Iris pigment epithelial cell (primary cell): ENCODE measurements at regions not wholly inside any gene's neighbourhood (a gene's known extent, or its start where the extent isn't known, plus 50 kb on each side); places are given as distances from the start of the nearest gene placed in this dataset.
A peak's percentile ranks its signal among the peaks of the same experiment; 100 is the strongest.
"Not testable (repeated sequence)": the region's sequence is repeated elsewhere in the genome, so short reads cannot be mapped to it uniquely, and the experiment has no call there.

ENCODE experiments used
- DNase-seq: peaks from one replicate; pipeline ENCODE4 v3.0.0-alpha.2; 2011; ENCODE audit warnings: low read depth

DNA sequence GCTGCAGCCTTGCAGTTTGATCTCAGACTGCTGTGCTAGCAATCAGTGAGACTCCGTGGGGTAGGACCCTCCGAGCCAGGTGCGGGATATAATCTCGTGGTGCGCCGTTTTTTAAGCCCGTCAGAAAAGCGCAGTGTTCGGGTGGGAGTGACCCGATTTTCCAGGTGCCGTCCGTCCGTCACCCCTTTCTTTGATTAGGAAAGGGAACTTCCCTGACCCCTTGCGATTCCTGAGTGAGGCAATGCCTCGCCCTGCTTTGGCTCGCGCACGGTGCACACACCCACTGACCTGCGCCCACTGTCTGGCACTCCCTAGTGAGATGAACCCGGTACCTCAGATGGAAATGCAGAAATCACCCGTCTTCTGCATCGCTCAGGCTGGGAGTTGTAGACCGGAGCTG, 203.2 kb downstream of the SNCAIP start:
- not testable (repeated sequence) for DNase-seq

DNA sequence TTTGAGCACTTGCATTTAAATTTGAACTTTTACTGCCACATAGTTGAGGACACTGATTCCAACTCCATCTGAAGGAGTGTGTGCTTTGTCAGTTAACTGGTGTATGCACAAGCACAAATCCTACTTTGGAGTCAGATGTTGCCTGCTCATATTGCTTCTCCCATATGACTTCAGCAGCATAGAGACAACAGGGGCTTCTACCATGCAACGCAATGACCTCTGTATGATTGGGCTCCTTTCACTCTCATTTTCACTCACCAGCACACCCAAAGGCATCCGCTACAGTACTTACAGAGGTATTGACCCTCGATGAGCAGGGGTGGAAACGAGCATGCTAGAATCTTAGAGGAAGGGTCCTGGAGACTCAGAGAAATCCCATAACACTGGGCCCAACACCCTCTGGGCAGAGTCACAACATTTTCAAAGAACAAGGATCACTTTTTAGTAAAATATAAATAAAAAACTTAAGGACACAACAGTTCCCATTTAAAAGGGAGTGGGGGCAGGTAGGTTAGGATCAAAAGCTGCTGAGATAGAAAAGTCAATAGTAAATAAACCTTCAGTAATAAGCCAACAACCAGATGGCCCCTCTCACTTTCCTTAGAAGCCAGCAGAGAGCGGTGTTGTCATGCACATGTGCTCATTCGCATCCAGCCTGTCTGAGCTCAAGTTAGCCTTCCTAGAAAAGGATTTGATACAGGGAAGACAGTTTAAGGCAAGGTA, 203.8 kb downstream of the SNCAIP start:
- peak; percentile 76 for DNase-seq

DNA sequence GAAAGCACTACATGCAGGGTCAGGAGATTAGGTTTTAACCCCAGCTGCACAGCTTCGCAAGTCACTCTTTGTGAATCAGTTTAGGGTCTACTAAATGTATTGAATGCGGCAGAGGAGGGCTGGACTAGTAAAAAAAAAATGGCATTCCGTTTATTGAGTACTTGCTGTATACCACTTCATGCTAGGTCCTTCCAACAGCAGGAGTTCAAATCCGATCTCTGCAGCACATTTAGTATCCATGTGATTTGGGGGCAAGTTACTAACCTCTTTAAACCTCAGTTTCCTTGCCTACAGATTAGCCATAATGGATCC, 204.4 kb downstream of the SNCAIP start:
- no peak for DNase-seq

DNA sequence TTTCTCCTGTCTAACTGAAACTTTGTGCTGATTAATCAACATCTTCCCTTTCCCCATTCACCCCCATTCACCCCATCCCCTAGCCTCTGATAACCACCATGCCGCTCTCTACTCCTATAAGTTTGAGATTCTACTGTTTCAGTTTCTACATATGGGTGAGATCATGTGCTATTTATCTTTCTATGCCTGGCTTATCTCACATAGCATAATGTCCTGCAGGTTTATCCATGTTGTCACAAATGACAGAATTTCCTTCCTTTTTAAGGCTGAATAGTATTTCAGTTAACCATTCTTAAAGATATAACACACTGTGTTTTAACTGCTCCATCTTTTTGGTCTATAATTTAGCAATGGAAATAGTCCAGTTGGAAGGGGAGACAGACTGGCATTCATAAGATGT, 205.1 kb downstream of the SNCAIP start:
- no peak for DNase-seq

DNA sequence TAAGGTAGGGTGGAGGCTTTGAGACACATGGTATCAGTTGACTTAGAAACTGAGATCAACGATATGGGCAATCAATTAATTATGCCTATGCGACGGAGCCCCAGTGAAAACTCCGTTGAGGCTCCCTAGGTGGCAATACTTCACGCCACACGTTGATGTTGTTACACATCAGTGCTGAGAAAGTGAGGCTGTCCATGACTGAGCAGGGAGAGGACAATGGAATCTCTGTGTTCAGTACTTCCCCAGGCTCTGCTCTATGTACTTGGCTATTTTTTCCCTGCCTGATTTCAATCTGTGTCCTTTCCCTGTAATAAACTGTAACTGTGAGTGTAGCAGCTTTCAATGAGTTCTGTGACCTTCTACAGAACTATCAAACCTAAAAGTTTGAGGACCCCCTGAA, 211.7 kb downstream of the SNCAIP start:
- DNase-seq: no peak

DNA sequence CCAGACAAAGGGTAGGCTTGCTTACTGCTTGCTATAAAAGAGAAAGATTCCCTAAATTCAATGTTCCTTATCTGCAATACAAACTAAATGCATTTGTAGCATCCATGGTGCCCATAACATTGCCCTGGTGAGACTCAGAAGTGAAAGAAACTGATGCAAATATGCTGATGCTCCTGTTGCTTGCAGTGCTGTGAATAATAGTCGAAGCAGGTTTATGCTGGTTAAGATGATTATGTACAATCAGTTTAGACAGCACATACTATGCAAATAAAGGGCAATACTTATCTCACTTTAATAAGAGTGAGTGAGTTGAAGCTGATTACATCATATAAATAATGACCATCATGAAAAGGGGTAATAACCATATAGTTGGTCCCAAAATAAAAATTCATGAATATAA, 215.5 kb downstream of the SNCAIP start:
- no peak for DNase-seq

DNA sequence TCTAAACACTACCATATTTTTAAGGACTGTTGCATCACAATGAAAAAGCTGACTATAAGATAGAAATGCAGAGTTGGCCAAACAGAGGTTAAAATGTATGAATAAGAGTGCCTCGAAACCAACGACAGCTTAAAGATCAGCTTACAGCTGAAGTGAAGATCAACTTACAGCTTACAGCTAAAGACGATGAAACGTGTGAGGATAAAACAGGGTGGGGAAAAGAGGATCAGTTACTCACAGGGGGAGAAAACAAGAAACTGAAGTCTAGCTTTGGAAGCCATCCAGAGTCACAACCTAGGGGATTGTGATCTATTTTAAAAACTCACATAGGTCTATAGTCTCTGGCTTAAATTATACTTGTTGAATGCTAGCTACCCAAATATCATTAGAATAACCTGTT, 220.0 kb downstream of the SNCAIP start:
- peak; percentile 1 for DNase-seq

DNA sequence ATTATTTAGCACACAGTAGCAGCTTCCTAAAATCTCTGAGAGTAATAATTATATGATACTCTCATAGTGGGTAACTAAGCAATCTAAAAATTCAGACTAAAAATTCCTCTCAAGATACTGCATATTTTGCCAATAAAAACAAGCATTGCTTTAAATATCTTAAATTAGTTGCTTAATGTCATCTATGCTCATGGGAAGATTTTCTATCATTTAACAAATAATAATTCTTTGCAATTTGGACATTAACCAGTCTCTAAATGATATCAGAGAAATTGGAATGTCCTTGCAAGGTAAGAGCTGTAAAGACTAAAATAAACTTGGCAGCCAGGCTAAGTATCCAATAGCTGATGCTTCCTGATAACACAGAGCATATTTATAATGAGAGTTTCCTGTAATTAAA, 221.8 kb downstream of the SNCAIP start:
- no peak for DNase-seq

DNA sequence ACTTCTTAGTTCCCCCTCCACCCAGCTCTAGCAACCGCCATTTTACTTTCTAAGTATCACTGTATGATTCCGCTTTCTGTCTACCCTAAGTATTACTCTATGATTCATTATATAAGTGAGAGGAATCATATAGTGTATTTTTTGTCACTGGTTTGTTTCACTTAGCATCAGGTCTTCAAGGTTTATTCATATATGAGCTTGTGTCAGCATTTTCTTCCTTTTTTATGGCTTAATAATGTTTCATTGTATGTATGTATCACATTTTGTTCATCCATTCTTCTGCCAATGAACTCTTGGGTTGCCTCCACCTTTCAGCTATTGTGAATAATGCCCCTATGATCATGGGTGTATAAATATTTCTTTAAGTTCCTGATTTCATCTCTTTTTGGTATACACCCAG, 222.8 kb downstream of the SNCAIP start:
- DNase-seq: no peak

DNA sequence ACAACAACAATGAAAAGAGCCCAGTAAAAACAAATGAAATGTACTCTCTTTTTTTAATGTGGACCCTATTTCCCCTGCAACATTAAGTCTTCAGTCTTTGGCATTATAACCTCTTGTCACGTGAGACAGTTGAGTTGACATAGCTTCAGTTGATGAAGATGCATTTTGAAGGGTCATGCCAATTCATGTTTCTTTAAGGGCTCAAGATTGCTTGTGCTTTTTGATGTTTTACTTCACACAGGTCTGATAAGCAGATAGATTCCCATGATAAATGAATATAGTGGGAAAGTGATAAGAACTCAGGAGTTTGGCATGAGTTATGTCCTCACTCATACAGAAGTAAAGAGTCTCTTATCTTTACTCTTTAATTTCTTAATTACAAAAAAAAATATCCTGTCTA, 229.4 kb downstream of the SNCAIP start:
- DNase-seq: no peak

DNA sequence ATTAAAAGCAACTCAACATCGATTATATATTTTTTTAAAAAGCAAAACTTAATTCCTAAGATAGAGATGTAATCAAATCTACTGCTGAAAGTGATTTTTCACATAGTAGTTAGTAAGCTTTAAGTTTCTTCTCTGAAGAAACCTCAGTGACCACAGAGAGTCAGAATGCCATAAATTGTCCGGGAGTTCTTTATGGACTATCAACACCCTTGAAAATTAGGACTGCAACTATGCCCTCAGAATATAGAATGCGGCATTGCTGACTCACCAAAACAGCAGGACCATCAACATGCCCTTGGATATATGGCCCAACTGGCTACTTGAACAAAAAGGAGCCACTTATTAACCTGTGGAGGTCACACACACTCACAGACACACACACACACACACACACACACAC, 228.9 kb upstream of the SNX2 start:
- DNase-seq: no peak

DNA sequence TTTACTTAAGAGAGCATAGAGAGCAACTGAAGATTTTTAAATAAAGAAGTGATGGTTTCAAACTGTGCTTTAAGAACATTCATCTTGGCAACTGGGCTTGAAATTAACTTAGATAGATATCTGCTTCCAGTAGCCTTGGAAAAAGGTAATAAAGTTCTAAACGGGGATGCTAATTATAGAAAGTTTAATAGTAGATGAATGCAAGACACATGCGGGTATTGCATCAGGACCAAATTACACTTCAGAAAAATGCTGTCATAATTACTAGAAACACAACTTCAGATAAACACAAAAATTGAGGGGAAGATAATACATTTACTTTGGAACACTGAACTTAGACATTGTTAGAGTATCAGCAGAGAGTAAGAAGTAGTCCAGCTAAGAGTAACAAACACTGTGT, 227.7 kb upstream of the SNX2 start:
- DNase-seq: no peak

DNA sequence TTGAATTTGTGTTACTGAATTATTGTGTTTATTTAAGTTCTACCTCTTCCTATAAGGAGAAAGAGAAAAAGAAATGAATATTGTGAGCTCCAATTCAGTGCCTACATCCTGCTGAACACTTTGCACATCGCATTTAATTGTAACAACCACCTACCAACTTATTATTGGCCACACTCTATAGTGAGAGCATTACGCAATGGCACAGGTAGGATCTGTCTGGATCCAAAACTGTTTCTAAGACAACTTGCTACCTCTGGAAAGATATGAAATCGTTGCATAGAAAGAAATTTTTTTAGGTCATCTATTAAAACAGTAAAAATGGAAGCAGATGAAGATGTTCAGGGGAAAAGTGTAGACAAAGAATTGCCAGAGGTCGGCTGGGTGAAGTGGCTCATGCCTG, 227.2 kb upstream of the SNX2 start:
- DNase-seq: no peak

DNA sequence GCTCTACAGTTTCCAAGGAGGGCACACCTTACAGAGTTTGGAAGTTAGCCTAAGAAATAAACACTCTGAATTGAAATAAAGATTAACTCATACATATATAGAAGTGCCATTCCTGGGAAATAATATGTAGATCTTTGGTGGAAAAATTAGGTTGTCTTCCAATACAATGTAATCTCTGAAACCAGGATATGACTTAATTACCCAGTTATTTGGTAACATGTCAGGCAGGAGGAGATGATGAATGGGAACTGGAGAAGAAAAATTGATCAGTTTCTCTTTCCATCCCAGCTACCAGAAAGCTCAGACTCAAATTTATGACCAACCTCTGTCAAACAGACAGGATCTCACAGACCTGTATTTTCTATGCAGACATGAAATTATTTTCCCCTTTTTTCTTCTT, 215.2 kb upstream of the SNX2 start:
- DNase-seq: peak; percentile 7

DNA sequence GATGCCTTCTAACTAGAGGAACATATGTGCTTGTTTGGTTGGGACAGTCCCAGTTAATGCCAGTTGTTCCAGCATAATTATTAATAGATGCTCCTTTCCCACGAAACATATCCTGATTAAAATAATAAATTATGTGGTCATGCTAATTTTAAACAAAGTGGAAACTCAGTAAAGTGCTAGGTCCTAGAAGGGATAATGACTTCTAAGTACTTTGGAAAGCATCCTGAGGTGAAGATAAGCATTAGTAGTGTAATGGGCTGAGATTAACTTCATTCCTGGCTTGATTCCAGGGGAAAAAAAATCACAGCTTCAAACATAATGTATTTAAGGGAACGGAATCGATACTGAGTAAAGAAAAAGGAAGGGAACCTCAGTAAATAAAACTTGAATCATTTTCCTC, 213.7 kb upstream of the SNX2 start:
- DNase-seq: no peak

DNA sequence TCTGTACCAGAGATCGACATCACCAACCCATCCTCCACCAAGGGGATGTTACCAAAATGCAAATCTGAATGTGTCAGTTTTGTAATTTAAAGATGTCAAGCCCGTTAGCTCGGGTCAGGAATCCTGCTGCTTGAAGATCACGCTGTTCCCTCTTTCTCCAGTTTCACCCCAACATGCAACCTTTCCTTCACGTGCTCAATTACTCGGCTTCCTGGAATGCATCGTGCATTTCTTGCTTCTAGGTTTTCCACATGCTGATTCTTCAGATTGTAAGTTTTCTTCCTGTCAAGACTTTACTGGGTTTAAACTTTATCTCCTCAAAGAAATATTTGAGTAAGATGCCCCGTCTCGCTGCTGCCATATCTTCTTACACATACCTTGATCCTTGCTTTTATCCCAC, 209.5 kb upstream of the SNX2 start:
- peak; percentile 7 for DNase-seq

DNA sequence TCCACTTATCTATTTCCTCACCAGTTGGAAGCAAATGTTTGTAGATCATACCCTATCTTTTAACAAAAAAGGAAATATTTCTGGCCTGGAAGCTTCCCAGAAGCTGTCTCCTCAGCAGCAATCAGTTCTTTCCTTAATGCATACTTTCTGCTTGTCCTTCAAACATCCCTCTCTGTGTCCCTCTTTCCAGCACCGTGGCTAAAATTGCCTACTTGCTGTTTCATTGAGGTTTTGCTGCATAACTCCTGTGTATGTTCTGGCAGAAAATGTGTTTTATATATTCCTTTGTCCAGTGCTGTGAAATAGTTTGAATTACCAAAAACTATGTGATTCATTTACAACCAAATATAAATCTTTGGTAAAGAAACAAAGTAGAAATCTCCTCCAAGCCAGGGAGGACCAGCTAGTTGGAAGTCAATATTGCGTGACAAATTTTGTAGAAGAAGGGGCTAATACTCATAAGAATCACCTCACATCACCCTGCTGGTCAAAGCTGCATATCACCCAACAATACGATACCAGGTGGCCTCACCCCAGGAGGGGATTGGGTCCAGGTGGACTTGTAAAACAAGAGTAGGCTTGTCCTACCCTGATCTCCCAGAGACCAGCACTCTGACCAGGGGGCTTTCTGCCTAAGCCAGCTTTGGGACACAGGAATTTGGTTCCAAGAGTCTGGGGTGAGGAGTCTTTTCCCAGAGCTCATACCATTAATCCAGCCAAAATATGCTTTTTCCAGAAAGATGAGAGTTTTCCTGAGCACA, 198.4 kb upstream of the SNX2 start:
- DNase-seq: no peak

DNA sequence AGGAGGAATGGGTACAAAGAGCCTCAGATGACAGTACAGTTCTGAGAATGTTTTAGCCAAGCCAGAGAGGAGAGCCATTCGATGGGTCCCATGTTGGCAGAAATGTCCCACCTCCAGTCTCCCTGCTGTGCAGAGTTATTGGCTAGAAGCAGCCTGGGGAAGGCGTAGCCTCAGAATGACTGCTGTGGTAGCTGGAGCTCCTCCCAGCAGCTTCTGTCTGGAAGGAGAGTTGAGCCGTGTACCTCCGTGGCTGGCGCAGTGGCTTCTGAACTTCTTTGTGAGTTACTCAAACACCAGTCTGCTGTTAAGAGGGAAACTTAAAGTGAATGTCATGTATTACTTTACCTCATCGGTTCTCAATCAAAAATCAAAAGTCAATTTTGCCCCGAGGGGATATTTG, 193.3 kb upstream of the SNX2 start:
- DNase-seq: no peak

DNA sequence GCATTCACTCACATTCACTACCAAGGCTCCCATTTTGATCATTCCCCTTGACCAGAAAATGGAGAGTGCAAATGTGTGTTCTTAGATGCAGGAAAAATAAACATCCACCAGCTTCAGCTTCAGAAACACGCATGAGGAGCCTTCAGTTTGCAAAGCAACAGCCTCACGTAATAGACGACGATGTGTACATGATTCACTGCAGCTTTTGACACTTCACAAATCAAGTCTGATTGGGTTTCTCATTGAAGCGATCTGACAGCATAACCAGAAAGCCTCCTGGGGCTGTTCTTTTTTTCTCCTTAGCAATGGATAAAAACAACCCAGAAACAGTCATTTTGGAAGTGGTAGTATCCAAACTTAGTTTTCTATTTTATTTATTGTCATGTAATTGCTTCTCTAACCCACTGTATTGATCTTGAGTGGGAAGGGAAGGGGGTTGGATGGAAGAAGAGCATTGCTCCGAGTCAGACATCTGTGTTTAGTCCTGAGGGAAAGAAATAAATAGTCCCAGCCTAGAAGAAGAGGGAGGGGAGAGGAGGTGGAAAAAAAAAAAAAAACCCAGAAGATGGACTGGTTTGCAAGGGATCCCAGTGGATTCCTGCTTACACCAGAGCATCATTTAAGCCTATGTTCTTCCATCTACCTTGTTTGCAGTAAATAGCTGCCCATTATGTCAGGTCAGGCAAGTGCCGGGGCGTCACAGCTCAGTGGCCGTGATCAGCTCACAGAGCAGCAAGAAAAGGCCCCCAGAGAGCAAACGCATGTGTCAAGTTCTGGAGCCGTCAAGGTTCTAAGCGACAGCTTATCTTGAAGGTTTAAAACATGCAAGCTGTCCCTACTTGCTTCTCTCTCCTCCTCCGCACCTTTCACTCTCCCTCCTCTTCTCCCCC, 190.2 kb upstream of the SNX2 start:
- DNase-seq: no peak

DNA sequence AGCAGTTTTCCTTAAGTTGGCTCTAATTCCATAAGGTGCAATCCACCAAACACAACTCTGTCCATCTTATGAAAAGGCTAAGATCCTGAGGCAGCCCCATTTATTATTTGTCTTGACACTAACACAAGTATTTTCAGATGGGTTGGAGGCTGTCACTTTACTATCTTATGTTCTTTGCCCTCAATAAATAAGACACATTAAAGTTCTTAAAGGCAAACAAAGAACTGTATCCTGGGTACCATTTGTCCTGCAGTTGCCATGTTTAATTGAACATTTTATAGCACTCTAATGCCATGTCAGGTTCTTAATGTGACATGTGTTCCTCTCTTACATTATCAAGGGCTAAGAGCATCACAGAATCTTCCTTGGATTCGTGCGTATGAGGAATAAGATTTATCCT, 189.5 kb upstream of the SNX2 start:
- no peak for DNase-seq

DNA sequence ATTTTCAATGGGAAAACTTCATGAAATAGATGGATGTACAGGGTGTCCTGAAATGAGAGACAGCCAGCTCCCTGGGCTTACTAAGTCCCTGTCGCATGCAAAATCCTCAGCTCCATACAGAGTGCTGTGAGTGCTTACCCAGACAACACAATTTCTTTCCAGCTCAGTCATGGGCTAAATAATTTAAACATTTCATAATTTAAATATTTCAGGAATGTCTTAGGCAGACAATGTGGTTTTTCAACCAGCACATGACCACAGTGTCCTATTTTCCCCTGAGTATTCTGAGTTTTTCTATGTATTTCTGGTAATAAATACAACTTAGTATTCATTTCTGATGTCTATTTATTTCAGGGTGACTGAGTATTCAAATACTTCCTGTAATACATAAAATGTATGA, 188.5 kb upstream of the SNX2 start:
- peak; percentile 72 for DNase-seq

DNA sequence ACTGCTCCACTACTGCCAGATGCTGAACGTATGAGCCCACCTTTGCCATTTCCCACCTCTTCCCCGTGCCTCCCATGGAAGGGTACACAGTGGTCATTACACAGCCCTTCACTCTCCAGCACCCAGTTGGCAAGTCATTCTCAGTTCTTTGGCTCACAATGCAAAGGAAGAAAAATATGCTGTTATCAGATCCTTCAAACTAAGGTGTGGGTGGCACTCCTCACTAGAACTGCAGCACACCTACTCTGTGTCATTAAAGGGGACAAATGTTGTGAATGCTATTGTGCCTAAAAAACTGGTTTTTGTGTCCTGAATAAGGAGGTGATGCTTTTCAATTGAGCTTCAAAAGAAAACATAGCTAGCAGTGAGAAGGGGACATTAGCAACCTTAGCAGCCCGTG, 183.1 kb upstream of the SNX2 start:
- no peak for DNase-seq

DNA sequence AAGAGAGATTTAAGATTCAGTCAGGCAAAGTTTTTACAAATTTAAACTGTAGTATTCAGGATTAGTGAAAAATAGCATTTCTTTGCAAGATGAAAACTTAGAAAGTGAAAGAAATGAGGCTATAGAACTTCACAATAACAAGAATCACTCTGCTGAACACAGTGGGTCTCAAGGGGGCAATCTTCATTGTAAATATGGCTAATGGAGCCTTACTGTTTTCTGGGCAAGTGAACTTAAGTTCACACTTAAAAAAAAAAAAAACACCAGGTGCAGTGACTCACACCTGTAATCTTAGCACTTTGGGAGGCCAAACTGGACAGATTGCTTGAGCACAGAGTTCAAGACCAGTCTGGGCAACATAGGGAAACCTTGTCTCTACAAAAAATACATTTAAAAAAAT, 175.9 kb upstream of the SNX2 start:
- no peak for DNase-seq
